GM12865 (cell line): ENCODE measurements at regions not wholly inside any gene's neighbourhood (a gene's known extent, or its start where the extent isn't known, plus 50 kb on each side); places are given as distances from the start of the nearest gene placed in this dataset.
"Not testable (repeated sequence)": the region's sequence is repeated elsewhere in the genome, so short reads cannot be mapped to it uniquely, and the experiment has no call there.

Source experiments
- DNase-seq: peaks from one replicate; pipeline ENCODE4 v3.0.0; 2010; ENCODE audit warnings: low read depth
- H3K4me3 ChIP-seq: 2 replicates; pipeline ENCODE4 v1.5.1; 2011; ENCODE audit warnings: mild to moderate bottlenecking, low read depth, low read length, control low read depth
- TF ChIP-seq, protein P1 (sequence below): IDR thresholded peaks from 2 replicates; pipeline ENCODE4 v1.5.1; 2011; ENCODE audit warnings: low read length, control low read depth, low read depth, inconsistent platforms; ENCODE audit not compliant: insufficient read depth; ENCODE audit errors: missing control alignments

DNA sequence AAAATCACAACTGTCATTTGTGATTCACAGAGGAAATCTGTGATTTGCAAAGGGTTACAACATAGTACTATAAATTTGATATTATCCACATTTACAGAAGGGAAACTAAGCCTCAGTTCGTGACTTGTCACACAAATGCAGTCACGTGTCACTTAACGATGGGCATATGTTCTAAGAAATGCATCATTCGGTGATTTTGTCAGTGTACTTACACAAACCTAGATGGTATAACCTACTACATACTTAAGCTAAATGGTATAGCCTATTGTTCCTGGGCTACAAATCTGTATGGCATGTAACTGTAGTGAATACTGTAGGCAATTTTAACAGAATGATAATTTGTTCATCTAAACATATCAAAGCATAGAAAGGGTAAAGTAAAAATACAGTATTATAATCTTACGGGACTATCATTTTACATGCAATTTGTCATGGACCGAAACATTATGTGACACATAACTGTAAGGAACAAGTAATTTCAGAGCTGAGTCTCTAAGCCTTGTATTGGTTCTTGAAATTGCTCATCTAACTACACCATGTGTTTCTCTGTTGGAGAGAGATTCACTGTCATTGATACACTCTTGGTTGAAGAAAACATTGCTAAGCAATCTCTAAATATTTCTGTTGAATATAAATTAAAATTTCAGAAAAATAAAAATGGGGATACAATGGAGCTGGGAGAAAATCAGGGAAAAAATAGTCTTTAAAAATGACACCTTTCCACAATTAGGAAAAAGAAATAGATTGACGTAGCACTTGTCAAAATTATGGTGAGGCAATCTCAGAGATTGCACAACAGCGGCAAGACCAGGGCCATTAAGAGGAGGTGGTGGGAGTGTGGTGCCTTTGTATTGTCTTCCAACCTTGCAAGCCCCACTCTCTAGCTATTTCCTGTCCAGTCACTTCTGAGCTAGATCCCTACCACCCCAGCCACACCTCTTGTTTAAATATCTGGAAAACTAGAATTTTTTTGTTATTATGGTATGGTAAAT lies 645.8 kb upstream of the TBL1XR1 start:
- DNase-seq = no peak
- TF ChIP-seq, protein P1, sequence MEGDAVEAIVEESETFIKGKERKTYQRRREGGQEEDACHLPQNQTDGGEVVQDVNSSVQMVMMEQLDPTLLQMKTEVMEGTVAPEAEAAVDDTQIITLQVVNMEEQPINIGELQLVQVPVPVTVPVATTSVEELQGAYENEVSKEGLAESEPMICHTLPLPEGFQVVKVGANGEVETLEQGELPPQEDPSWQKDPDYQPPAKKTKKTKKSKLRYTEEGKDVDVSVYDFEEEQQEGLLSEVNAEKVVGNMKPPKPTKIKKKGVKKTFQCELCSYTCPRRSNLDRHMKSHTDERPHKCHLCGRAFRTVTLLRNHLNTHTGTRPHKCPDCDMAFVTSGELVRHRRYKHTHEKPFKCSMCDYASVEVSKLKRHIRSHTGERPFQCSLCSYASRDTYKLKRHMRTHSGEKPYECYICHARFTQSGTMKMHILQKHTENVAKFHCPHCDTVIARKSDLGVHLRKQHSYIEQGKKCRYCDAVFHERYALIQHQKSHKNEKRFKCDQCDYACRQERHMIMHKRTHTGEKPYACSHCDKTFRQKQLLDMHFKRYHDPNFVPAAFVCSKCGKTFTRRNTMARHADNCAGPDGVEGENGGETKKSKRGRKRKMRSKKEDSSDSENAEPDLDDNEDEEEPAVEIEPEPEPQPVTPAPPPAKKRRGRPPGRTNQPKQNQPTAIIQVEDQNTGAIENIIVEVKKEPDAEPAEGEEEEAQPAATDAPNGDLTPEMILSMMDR = no peak
- no peak overlapping the region for H3K4me3 ChIP-seq

DNA sequence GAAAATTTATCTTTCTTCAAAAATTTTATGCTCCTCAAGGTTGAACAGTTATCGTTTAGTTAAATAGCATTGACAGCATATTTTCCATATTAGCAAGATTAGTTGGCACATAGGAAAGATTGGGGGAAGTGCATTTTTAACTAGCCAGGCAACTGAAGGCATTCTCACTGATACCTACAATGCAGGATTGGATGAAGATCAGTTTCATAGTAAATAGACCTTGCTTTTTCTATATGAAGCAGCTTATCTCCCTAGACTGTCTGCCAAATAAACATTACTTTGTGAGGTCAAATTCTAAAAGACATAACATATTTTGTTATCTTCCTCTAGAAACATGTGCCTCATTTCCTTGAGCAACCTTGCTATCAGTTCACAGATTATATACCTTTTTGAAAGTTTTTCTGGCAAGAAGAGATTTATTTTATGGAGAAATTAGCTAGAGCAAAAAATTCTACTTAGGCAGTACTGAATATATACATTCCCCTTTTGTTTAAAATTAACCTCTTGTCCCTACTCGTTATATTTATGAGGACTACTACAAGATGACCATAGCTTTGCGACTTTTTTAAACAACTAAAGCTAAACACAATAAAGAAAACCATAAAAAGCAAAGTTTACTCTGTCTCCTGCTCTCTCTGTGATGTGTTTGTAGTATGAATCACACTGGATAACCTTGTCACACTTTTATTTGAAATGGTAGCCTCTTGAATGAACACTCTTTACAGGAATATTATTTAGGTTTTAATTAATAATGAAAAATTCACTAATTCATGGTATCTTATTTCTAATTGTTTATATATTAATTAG lies 654.9 kb upstream of the TBL1XR1 start:
- TF ChIP-seq, protein P1 = no peak
- no peak overlapping the region for H3K4me3 ChIP-seq
- no peak for DNase-seq

DNA sequence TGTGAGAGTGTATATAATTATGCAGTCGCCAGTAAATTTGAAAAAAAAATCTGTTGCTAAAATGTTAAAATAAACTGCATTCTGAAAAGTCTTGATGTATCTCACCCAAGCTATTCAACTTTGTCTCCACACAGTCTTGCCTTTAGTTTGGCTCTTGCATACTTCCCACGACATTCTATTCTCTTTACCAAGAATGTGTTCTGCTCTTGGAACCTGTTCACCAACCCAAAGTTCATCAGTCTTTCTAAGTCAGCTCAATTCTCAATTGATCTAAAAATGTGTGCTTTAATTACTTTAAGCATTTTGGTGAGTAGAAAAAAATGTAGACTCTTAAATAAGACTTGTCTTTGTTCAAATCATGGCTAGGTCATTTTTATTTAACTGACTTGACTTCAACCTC lies 657.7 kb upstream of the TBL1XR1 start:
- no peak overlapping the region for H3K4me3 ChIP-seq
- DNase-seq = no peak
- TF ChIP-seq, protein P1 = no peak

DNA sequence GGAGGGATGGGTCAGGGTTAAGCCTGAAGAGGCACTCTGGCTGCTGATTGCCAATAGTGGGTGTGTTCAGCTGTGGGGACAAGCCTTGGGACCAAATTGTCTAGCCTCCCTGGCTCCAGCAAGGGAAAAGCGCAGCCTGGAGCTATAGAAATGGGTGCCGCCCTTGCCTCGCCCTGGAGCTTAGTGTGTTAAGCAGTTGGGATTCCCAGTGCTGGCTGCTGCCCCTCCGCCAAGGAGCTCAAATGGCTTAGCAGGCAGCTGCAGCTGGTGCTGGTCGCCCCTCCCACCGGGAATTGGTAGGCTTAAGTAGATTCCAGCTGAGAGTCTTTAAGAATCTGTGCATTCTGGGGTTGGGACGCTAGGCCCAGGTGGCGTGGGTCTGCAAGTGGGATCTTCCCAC lies 662.9 kb upstream of the TBL1XR1 start:
- DNase-seq = no peak
- H3K4me3 ChIP-seq = no peak overlapping the region
- TF ChIP-seq, protein P1 = no peak

DNA sequence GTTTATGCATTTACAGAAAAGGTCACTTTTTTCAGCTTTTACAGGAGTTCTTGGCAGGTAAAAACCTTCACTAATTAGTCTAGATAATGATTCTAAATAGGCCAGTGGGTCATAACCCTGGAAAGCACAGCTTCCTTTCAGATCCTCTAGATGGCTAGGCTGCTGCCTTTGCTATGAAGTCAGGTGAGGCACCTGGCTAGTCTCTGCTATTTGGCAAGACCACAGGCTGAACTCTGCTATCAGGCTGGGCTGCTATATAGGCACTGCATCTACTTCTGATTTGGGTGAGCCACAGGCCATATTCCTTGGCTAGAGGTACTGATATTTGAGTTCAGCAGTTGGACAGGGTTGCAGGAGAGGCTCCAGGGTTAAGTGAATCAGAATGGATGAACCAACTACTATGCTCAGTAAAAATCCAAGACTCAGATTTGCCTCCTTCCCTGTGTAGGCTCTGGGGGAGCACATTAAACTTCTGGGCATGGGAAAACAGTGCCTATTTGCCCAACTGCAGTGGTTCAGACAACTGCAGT lies 665.7 kb upstream of the TBL1XR1 start:
- H3K4me3 ChIP-seq = no peak overlapping the region
- TF ChIP-seq, protein P1 = no peak
- DNase-seq = no peak

DNA sequence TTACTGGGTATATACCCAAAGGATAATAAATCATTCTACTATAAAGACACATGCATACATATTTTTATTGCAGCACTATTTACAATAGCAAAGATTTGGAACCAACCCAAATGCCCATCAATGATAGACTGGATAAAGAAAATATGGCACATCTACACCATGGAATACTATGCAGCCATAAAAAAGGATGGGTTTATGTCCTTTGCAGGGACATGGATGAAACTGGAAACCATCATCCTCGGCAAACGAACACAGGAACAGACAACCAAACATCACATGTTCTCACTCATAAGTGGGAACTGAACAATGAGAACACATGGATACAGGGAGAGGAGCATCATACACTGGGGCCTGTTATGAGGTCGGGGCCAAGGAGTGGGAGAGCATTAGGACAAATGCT lies 665.0 kb upstream of the KCNMB2 start:
- H3K4me3 ChIP-seq, DNase-seq: not testable (repeated sequence)

DNA sequence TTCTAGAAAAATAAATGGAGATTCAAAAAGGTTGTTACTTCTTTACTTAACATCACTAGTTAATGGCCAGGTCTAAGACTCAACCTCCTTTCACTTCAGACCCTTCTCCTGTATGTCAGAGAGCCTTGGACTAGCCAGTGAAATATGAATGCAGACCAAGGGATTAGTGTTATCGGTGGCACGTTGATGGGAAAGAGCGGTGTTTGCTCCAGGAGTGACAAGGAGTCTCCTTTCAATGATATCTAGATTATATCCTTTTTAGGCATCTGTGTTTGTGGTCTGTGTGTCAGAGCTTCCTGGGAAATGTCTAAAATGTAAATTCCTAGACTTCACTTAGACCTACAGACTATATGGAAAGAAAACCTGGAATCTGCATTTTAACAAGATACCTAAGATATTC lies 658.0 kb upstream of the KCNMB2 start:
- DNase-seq = no peak
- H3K4me3 ChIP-seq = no peak overlapping the region
- TF ChIP-seq, protein P1 = no peak
